IPS-18c (cell line): ENCODE measurements at regions not wholly inside any gene's neighbourhood (a gene's known extent, or its start where the extent isn't known, plus 50 kb on each side); places are given as distances from the start of the nearest gene placed in this dataset.

Experiments
- H3K4me3 ChIP-seq: 2 replicates; pipeline ENCODE4 v1.7.0; 2013; ENCODE audit warnings: low read depth, mild to moderate bottlenecking, low read length, moderate library complexity; ENCODE audit not compliant: insufficient read depth
- H3K9me3 ChIP-seq: one replicate; pipeline ENCODE4 v1.6.1; 2013; ENCODE audit warnings: mild to moderate bottlenecking, low read length, moderate library complexity; ENCODE audit not compliant: control insufficient read depth, insufficient read depth

DNA sequence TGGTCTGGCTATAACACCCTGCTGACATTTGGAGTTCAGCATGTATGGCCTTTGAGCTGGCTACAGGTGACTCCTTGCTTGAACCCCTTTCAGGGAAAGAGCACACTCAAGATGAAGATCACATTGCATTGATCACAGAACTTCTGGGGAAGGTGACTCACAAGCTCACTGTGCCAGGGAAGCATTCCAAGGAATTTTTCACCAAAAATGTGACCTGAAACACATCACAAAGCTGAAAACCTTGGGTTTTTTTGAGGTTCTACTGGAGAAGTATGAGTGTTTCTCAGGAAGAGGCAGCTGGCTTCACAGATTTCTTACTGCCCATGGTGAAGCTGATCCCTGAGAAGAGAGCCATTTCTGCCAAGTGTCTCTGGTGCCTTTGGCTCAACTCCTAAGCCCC, 879.0 kb downstream of the CBLN2 start:
- no peaks in the 10 kb centered on the region for H3K9me3 ChIP-seq
- no peak overlapping the region for H3K4me3 ChIP-seq

GRCh38 chr18:71643822-71644221, 900.3 kb downstream of the CBLN2 start:
- Histone ChIP-seq H3K9me3 (no peaks in the 10 kb centered on the region), H3K4me3 (no peak overlapping the region)

DNA sequence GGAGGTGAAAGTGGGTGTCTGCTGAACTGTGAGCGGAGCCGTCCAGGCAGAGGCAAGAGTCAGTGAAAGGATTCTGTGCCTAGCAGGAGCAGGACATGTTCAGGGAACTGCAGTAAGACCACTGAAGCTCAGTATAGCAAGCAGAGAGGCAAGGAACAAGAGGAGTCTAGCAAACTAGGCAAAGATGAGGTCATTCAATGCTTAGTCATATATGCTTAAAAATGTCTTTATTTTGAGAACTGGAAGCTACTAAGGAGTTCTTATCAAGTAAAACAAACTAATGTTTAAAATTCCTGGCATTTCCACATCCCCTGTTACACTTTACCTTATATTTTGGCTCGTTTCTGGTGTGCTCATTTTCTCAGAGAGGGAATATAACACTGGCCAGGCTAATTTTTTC, 913.4 kb downstream of the CBLN2 start:
- no peak overlapping the region for H3K4me3 ChIP-seq
- no peaks in the 10 kb centered on the region for H3K9me3 ChIP-seq

DNA sequence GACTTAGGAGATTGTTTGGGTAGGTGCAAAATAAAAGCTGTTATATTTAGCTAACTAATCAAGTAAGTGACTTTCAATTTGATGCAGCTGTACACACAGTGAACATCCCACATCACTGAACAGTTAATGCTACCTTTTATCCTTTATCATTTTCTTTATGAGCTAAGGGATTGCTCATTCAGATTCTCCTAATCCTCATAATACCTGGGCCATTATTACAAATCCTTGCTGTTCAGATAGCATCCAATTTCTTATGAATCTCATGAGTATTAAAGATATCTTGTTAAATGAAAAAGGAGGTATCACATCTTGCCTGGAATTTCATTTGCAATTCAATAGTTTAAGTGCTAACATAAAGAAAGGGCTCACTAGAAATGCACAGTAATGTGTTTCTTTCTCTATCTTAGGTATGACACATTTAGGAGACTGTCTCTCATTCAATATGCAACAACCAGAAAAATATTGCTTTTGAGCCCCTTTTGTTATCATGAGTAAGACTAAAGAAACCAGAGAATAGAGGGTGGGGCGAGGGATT, 918.5 kb downstream of the CBLN2 start:
- H3K4me3 ChIP-seq, result no peak overlapping the region
- no peaks in the 10 kb centered on the region for H3K9me3 ChIP-seq

- H3K4me3 ChIP-seq, result no peak overlapping the region
- no peaks in the 10 kb centered on the region for H3K9me3 ChIP-seq
These were observed 945.8 kb downstream of the CBLN2 start for GRCh38 chr18:71598374-71598773.

GRCh38 chr18:71597219-71597618, 946.9 kb downstream of the CBLN2 start:
- Histone ChIP-seq H3K4me3 (no peak overlapping the region), H3K9me3 (no peaks in the 10 kb centered on the region)

- no peak overlapping the region for H3K4me3 ChIP-seq
- no peaks in the 10 kb centered on the region for H3K9me3 ChIP-seq
These were observed 960.9 kb downstream of the CBLN2 start for GRCh38 chr18:71583252-71583651.

GRCh38 chr18:71554686-71555085, 989.5 kb downstream of the CBLN2 start:
- no peak overlapping the region for H3K4me3 ChIP-seq
- no peaks in the 10 kb centered on the region for H3K9me3 ChIP-seq

- H3K9me3 ChIP-seq, result no peaks in the 10 kb centered on the region
- H3K4me3 ChIP-seq, result no peak overlapping the region
These were observed 1002.5 kb downstream of the CBLN2 start for GRCh38 chr18:71541643-71542042.

- Histone ChIP-seq H3K9me3 (no peaks in the 10 kb centered on the region), H3K4me3 (no peak overlapping the region)
These were observed 1014.3 kb downstream of the CBLN2 start for GRCh38 chr18:71529703-71530303.

- no peaks in the 10 kb centered on the region for H3K9me3 ChIP-seq
- H3K4me3 ChIP-seq, result no peak overlapping the region
These were observed 1020.4 kb downstream of the CBLN2 start for GRCh38 chr18:71523483-71524435.

DNA sequence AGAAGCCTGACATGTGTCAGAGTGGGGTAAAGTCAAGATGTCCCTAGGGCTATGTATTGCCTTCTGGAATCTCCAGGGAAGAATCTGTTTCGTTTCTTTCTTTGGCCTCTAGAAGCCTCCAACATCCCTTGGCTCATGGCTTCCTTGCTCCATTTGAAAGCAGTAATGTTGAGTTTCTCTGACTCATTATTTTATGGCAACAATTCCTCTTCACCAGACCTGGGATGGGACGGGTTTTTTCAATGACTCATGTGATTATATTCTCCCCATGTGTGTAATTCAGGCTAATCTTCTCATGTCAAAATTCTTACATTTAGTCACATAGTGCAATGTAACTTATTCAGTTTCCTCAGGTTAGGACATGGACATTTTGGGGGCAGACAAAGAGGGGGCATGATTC, 1038.6 kb downstream of the CBLN2 start:
- H3K9me3 ChIP-seq, result no peaks in the 10 kb centered on the region
- no peak overlapping the region for H3K4me3 ChIP-seq

DNA sequence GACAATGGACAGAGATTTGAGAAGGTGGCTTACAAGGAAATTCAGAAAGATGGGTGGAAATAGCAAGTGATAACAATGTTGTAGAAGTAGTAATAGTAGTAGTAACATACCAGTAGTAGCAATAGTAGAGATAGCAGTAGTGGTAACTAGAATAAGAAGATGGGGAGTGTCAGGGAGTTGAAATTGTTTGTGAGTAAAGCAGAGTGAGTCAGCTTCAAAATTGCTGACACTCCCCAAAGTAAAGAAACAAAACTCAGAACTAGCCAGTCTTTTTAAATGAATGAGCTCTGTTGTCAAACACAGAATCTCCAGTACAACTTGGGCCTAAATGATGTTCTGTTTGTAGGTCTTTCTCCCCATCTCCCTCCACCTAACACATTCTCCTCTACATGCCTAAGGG, 1040.9 kb downstream of the CBLN2 start:
- Histone ChIP-seq H3K4me3 (no peak overlapping the region), H3K9me3 (no peaks in the 10 kb centered on the region)

- no peak overlapping the region for H3K4me3 ChIP-seq
These were observed 1058.5 kb downstream of the CBLN2 start for GRCh38 chr18:71485611-71486010.

DNA sequence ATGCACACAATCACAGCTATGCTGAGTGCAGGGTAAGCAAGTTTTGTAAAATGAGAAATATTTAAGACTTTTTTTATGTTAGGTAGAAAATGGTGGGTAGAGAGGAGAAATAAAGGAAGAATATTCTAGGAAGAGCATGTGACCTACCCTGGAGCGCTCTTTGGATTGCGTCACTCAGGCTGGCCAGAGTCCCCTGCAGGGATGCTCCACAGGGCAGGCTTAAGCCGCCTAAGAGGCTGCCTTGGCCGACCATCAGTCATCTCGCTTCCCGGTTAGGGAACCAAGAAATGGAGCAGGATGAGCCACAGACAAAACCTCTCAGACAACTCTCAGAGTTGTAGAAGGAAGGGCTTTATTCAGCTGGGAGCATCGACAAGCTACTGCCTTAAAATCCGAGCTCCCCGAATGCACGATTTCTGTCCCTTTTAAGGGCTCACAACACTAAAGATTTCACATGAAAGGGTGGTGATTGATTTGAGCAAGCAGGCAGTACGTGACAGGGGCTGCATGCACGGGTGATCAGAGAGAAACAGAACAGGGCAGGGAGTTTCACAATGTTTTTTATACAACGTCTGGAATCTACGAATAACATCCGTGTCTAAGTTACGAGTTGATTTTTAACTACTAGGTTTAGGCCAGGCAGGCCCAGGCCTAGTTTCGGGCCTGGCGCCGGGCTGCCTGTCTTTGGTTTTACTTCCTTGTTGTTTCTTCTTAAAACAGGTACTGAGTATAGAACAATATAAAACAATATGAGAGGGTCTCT, 1072.0 kb downstream of the CBLN2 start:
- Histone ChIP-seq H3K4me3 (no peak overlapping the region), H3K9me3 (no peaks in the 10 kb centered on the region)

More at GRCh38 chr18:71485611-71486010, 1058.5 kb downstream of the CBLN2 start:
- H3K9me3 ChIP-seq, result peaks cover 4% of the 10 kb centered on the region

- no peak overlapping the region for H3K4me3 ChIP-seq
- no peaks in the 10 kb centered on the region for H3K9me3 ChIP-seq
These were observed 1087.9 kb downstream of the CBLN2 start for GRCh38 chr18:71456206-71456605.

- no peaks in the 10 kb centered on the region for H3K9me3 ChIP-seq
- H3K4me3 ChIP-seq, result no peak overlapping the region
These were observed 1093.9 kb downstream of the CBLN2 start for GRCh38 chr18:71450257-71450656.
